H1 (cell line): ENCODE measurements at regions not wholly inside any gene's neighbourhood (a gene's known extent, or its start where the extent isn't known, plus 50 kb on each side); places are given as distances from the start of the nearest gene placed in this dataset.

ENCODE experiments used
- CTCF ChIA-PET: fragments of 300-600 bp; sonication (Branson Sonifier 250); formaldehyde crosslinking; loops from one replicate; lab custom pipeline; 2021; ENCODE audit not compliant: partially characterized antibody; lab: Charles Lee
- POLR2A ChIA-PET: fragments of 300-600 bp; sonication (Branson Sonifier 250); formaldehyde crosslinking; loops from one replicate; lab custom pipeline; 2021; ENCODE audit warnings: inconsistent platforms; ENCODE audit not compliant: partially characterized antibody; lab: Charles Lee
- DNase-seq, 2 experiments: peaks; one replicate each; pipeline versions ENCODE4 v3.0.0 to v3.0.0-alpha.2; 2010 to 2022; ENCODE audit warnings: low spot score in 2 of 2, low read depth in 1 of 2, mixed read lengths in 1 of 2
- FAIRE-seq: peaks from 2 replicates; lab custom pipeline; 2011; peaks lifted over from hg19 to GRCh38; lab: Jason Lieb, UNC
- H2AFZ ChIP-seq: 2 replicates; pipeline ENCODE4 v1.8.1; 2012; ENCODE audit warnings: low read length, inconsistent platforms
- H2AK5ac ChIP-seq: 2 replicates; pipeline ENCODE4 v1.6.1; 2013; ENCODE audit warnings: low read depth, low read length
- H2BK120ac ChIP-seq: replicated peaks from 2 replicates; pipeline ENCODE3; 2013; ENCODE audit warnings: low read depth, low read length, inconsistent platforms
- H2BK12ac ChIP-seq: 2 replicates; pipeline ENCODE4 v1.6.1; 2013; ENCODE audit warnings: low read depth, low read length
- H2BK15ac ChIP-seq: 2 replicates; pipeline ENCODE4 v1.6.1; 2013; ENCODE audit warnings: low read length
- H2BK20ac ChIP-seq: 2 replicates; pipeline ENCODE4 v1.6.1; 2013; ENCODE audit warnings: low read length
- H2BK5ac ChIP-seq: 2 replicates; pipeline ENCODE4 v1.6.1; 2013; ENCODE audit warnings: low read depth, low read length
- H3K14ac ChIP-seq: 2 replicates; pipeline ENCODE4 v1.6.1; 2013; ENCODE audit warnings: inconsistent platforms; ENCODE audit not compliant: insufficient read length
- H3K18ac ChIP-seq: 2 replicates; pipeline ENCODE4 v1.6.1; 2013; ENCODE audit warnings: low read length; ENCODE audit errors: extremely low read depth
- H3K23ac ChIP-seq: 2 replicates; pipeline ENCODE4 v1.6.1; 2013; ENCODE audit warnings: inconsistent platforms; ENCODE audit not compliant: insufficient read length
- H3K23me2 ChIP-seq: 2 replicates; pipeline ENCODE4 v1.6.1; 2013; ENCODE audit warnings: low read depth, low read length
- H3K27ac ChIP-seq: 2 replicates; pipeline ENCODE4 v1.6.1; 2011; ENCODE audit warnings: low read depth, low read length, inconsistent platforms
- H3K27me3 ChIP-seq, 4 experiments: replicated peaks in 1 of 4; 1 replicate in 1 of 4; 2 replicates in 3 of 4; pipeline versions ENCODE4 v1.6.1 to v1.8.1; 2011 to 2013; ENCODE audit warnings: low read length in 3 of 4, mild to moderate bottlenecking in 3 of 4, inconsistent platforms in 2 of 4, mixed read lengths in 2 of 4, moderate library complexity in 1 of 4; ENCODE audit not compliant: control insufficient read depth in 3 of 4, insufficient read depth in 3 of 4; ENCODE audit errors: extremely low read depth in 1 of 4
- H3K36me3 ChIP-seq, 4 experiments: 2 replicates each; pipeline versions ENCODE4 v1.6.1 to v1.8.1; 2011 to 2013; ENCODE audit warnings: mild to moderate bottlenecking in 4 of 4, low read length in 3 of 4, moderate library complexity in 2 of 4, control low read depth in 1 of 4, inconsistent platforms in 1 of 4; ENCODE audit not compliant: insufficient read depth in 4 of 4, control insufficient read depth in 2 of 4
- H3K4ac ChIP-seq: replicated peaks from 2 replicates; pipeline ENCODE3; 2013; ENCODE audit warnings: low read length, low read depth, mixed read lengths, inconsistent platforms; ENCODE audit not compliant: insufficient read length
- H3K4me1 ChIP-seq, 4 experiments: replicated peaks in 1 of 4; 1 replicate in 1 of 4; 2 replicates in 3 of 4; pipeline versions ENCODE4 v1.6.1 to v1.8.1; 2011 to 2013; ENCODE audit warnings: low read length in 3 of 4, inconsistent platforms in 2 of 4, mixed read lengths in 1 of 4; ENCODE audit not compliant: insufficient read depth in 4 of 4, control insufficient read depth in 3 of 4
- H3K4me2 ChIP-seq, 2 experiments: 2 replicates each; pipeline versions ENCODE4 v1.6.1 to v1.8.1; 2011 to 2013; ENCODE audit warnings: low read depth in 2 of 2, low read length in 2 of 2, control low read depth in 1 of 2, inconsistent platforms in 1 of 2, mild to moderate bottlenecking in 1 of 2; ENCODE audit not compliant: insufficient read depth in 1 of 2
- H3K4me3 ChIP-seq, 4 experiments: fragments of 200-600, 300-600 bp in 1 of 4; sonication (generic), shearing (Covaris generic), sonication (Bioruptor Twin) in 1 of 4; 2 replicates each; pipeline versions ENCODE4 v1.5.1 to v1.8.1; 2011 to 2016; ENCODE audit warnings: low read length in 4 of 4, low read depth in 3 of 4, control low read depth in 2 of 4, inconsistent platforms in 2 of 4, mild to moderate bottlenecking in 2 of 4, mixed read lengths in 1 of 4, moderate library complexity in 1 of 4; ENCODE audit not compliant: insufficient read depth in 2 of 4; ENCODE audit errors: extremely low read depth in 1 of 4
- H3K56ac ChIP-seq: replicated peaks from 2 replicates; pipeline ENCODE3; 2013; ENCODE audit warnings: low read depth, mild to moderate bottlenecking, mixed read lengths, low read length, inconsistent platforms; ENCODE audit not compliant: insufficient read length
- H3K79me1 ChIP-seq: 2 replicates; pipeline ENCODE4 v1.6.1; 2013; ENCODE audit warnings: low read depth, low read length, control low read depth
- H3K79me2 ChIP-seq, 2 experiments: 2 replicates each; pipeline versions ENCODE4 v1.6.1 to v1.8.1; 2012 to 2013; ENCODE audit warnings: low read length in 2 of 2, mild to moderate bottlenecking in 2 of 2, inconsistent platforms in 1 of 2; ENCODE audit not compliant: insufficient read depth in 2 of 2, control insufficient read depth in 1 of 2
- H3K9ac ChIP-seq, 4 experiments: replicated peaks in 1 of 4; 1 replicate in 1 of 4; 2 replicates in 3 of 4; pipeline versions ENCODE4 v1.6.1 to v1.8.1; 2011 to 2013; ENCODE audit warnings: low read depth in 3 of 4, low read length in 3 of 4, control low read depth in 2 of 4, mild to moderate bottlenecking in 2 of 4, moderate library complexity in 2 of 4, inconsistent platforms in 1 of 4; ENCODE audit errors: extremely low read depth in 1 of 4
- H3K9me3 ChIP-seq, 2 experiments: 2 replicates each; pipeline versions ENCODE4 v1.6.1 to v1.8.1; 2012 to 2013; ENCODE audit warnings: mild to moderate bottlenecking in 2 of 2, moderate library complexity in 2 of 2, control low read depth in 1 of 2, inconsistent platforms in 1 of 2, low read depth in 1 of 2, low read length in 1 of 2, mixed read lengths in 1 of 2; ENCODE audit not compliant: insufficient read depth in 2 of 2
- H4K20me1 ChIP-seq, 2 experiments: replicated peaks in 1 of 2; 2 replicates each; pipeline versions ENCODE3 to v1.8.1; 2011 to 2013; ENCODE audit warnings: inconsistent platforms in 2 of 2, low read length in 2 of 2, mild to moderate bottlenecking in 1 of 2; ENCODE audit not compliant: insufficient read depth in 2 of 2, control insufficient read depth in 1 of 2
- H4K5ac ChIP-seq: 2 replicates; pipeline ENCODE4 v1.6.1; 2013; ENCODE audit warnings: low read length, low read depth, mixed read lengths, inconsistent platforms; ENCODE audit not compliant: insufficient read length
- H4K8ac ChIP-seq: 2 replicates; pipeline ENCODE4 v1.8.0; 2013; ENCODE audit warnings: mild to moderate bottlenecking, moderate library complexity, low read length, inconsistent platforms; ENCODE audit not compliant: insufficient read depth; ENCODE audit errors: extremely low read depth
- H4K91ac ChIP-seq: replicated peaks from 2 replicates; pipeline ENCODE3; 2013; ENCODE audit warnings: low read length, mixed read lengths, inconsistent platforms; ENCODE audit not compliant: insufficient read length
- CBX8 ChIP-seq: fragments of 300-800, 300-1000 bp; sonication (generic); IDR thresholded peaks from 2 replicates; pipeline ENCODE4 v1.7.1; 2016; ENCODE audit warnings: low read depth, low read length, borderline replicate concordance
- CHD1 ChIP-seq: IDR thresholded peaks from 2 replicates; pipeline ENCODE4 v1.6.1; 2012; ENCODE audit warnings: low read depth, low read length, improper control_type of control experiment
- E2F6 ChIP-seq: IDR thresholded peaks from 2 replicates; pipeline ENCODE4 v1.6.1; 2012; ENCODE audit warnings: inconsistent platforms
- JUND ChIP-seq: IDR thresholded peaks from 2 replicates; pipeline ENCODE4 v1.6.1; 2011; ENCODE audit warnings: mild to moderate bottlenecking, improper control_type of control experiment, low read length
- MAFK ChIP-seq: IDR thresholded peaks from 2 replicates; pipeline ENCODE4 v1.6.1; 2012; ENCODE audit warnings: low read depth, mild to moderate bottlenecking, improper control_type of control experiment, low read length
- MAX ChIP-seq: IDR thresholded peaks from 2 replicates; pipeline ENCODE4 v1.6.1; 2012; ENCODE audit warnings: inconsistent platforms
- PHF8 ChIP-seq: fragments of 200-600 bp; sonication (generic); conservative IDR thresholded peaks from 2 replicates; pipeline ENCODE4 v1.7.1; 2012; ENCODE audit warnings: low read depth, mild to moderate bottlenecking, inconsistent platforms, low read length, moderate library complexity
- RNF2 ChIP-seq: fragments of 200-900, 300-1000 bp; sonication (generic); IDR thresholded peaks from 2 replicates; pipeline ENCODE4 v1.7.1; 2016; ENCODE audit warnings: borderline replicate concordance, low read depth, mild to moderate bottlenecking, antibody characterized with exemption, low read length; ENCODE audit not compliant: poor library complexity, severe bottlenecking; ENCODE audit errors: missing control alignments
- SP1 ChIP-seq: IDR thresholded peaks from 2 replicates; pipeline ENCODE4 v1.6.1; 2011; ENCODE audit warnings: low read depth, low read length
- SP2 ChIP-seq: IDR thresholded peaks from 2 replicates; pipeline ENCODE4 v1.6.1; 2012; ENCODE audit warnings: mild to moderate bottlenecking, low read length, inconsistent platforms
- SUZ12 ChIP-seq: fragments of 200-600 bp; sonication (generic); IDR thresholded peaks from 2 replicates; pipeline ENCODE4 v1.6.1; 2012; ENCODE audit warnings: mild to moderate bottlenecking, inconsistent platforms, low read length, moderate library complexity, mixed read lengths
- USF2 ChIP-seq: IDR thresholded peaks from 2 replicates; pipeline ENCODE4 v1.6.1; 2011; ENCODE audit warnings: low read length, improper control_type of control experiment
- WGBS, 2 experiments: shearing (Covaris generic) in 1 of 2; methylation state at CpG; one replicate each; pipeline versions ENCODE4 v1.1.6 to v1.1.7; 2013 to 2015; ENCODE audit warnings: low lambda C conversion rate in 2 of 2, mixed read lengths in 2 of 2, inconsistent platforms in 1 of 2, low coverage in 1 of 2, missing lambda C conversion rate in 1 of 2; ENCODE audit not compliant: insufficient replicate concordance in 2 of 2, insufficient coverage in 1 of 2, insufficient read length in 1 of 2; ENCODE audit errors: extremely low coverage in 1 of 2, missing lambda C conversion rate in 1 of 2; 5-methylcytosine and 5-hydroxymethylcytosine counted together

- Histone ChIP-seq H2BK5ac (no peak overlapping the region), H3K18ac (no peak overlapping the region), H4K5ac (no peak overlapping the region), H3K79me2 (no peaks in the 10 kb centered on the region), H2BK12ac (no peak overlapping the region), H4K20me1 (no peaks in the 10 kb centered on the region), H3K36me3 (no peaks in the 10 kb centered on the region), H3K27me3 (no peaks in the 10 kb centered on the region), H3K9me3 (no peaks in the 10 kb centered on the region), H3K23me2 (no peaks in the 10 kb centered on the region; the same call in 1 of the 2 replicates), H3K14ac (no peak overlapping the region), H3K4ac (no peak overlapping the region), H4K8ac (no peak overlapping the region), H2BK120ac (no peak overlapping the region), H3K4me3 (no peak overlapping the region), H2AFZ (no peak overlapping the region), H3K56ac (no peak overlapping the region)
- ChIA-PET POLR2A (no interaction called here), CTCF (interaction anchor here (0.7 kb wide), 1 partner anchor 315 kb away, joined by 3 read pairs; no protein-coding TSS in a partner anchor)
- no peak for DNase-seq
- WGBS, 2 experiments: 88% methylated on average over 7 of the region's 7 CpGs; no CpG with 5 or more reads in 1 of the 2 experiments
- TF ChIP-seq MAFK (no peak), JUND (no peak), RNF2 (no peak), MAX (no peak), CHD1 (no peak), SP1 (no peak), SP2 (no peak), E2F6 (no peak), USF2 (no peak), PHF8 (no peak), SUZ12 (no peak), CBX8 (no peak)
- TF ChIP-seq, all 59 proteins: peak for 0
- no peak overlapping the region for H3K4me2 ChIP-seq
- no peak for FAIRE-seq
- no peak overlapping the region for H2AK5ac ChIP-seq
- no peak overlapping the region for H3K23ac ChIP-seq
- H3K79me1 ChIP-seq: no peaks in the 10 kb centered on the region
- H2BK15ac ChIP-seq: no peak overlapping the region
- no peak overlapping the region for H3K9ac ChIP-seq
- H4K91ac ChIP-seq: no peak overlapping the region
- H3K27ac ChIP-seq: no peak overlapping the region
- no peak overlapping the region for H2BK20ac ChIP-seq
- H3K4me1 ChIP-seq: peaks cover 0 to 8% (median 2%) of the 10 kb centered on the region in 4 experiments; a peak in 3 of 7 replicates
Observed at GRCh38 chr2:7279421-7279949, 362.3 kb downstream of the RNF144A start.
